Mesenchymal stem cell (in vitro differentiated cells and primary cell): ENCODE measurements at regions not wholly inside any gene's neighbourhood (a gene's known extent, or its start where the extent isn't known, plus 50 kb on each side); places are given as distances from the start of the nearest gene placed in this dataset.

Experiments used
- DNase-seq: peaks from one replicate; pipeline ENCODE4 v3.0.0-alpha.2; 2013
- H2AFZ ChIP-seq: one replicate; pipeline ENCODE4 v1.6.1; 2013; ENCODE audit warnings: low read depth, mild to moderate bottlenecking, control low read depth, inconsistent platforms, low read length, moderate library complexity
- H2AK5ac ChIP-seq: 2 replicates; pipeline ENCODE4 v1.6.1; 2013; ENCODE audit warnings: low read length, moderate library complexity, mild to moderate bottlenecking, inconsistent platforms; ENCODE audit not compliant: severe bottlenecking
- H2BK120ac ChIP-seq: one replicate; pipeline ENCODE4 v1.6.1; 2013; ENCODE audit warnings: low read depth, mild to moderate bottlenecking, inconsistent platforms, low read length, moderate library complexity
- H2BK12ac ChIP-seq, 2 experiments: one replicate each; pipeline ENCODE4 v1.6.1; 2013; ENCODE audit warnings: inconsistent platforms in 2 of 2, low read length in 2 of 2, mild to moderate bottlenecking in 2 of 2, moderate library complexity in 2 of 2, control low read depth in 1 of 2
- H2BK15ac ChIP-seq: one replicate; pipeline ENCODE4 v1.6.1; 2013; ENCODE audit warnings: mild to moderate bottlenecking, low read depth, inconsistent platforms; ENCODE audit not compliant: poor library complexity, severe bottlenecking
- H2BK5ac ChIP-seq: 2 replicates; pipeline ENCODE4 v1.6.1; 2013; ENCODE audit warnings: low read depth, mild to moderate bottlenecking, low read length, control low read depth, inconsistent platforms; ENCODE audit not compliant: poor library complexity, severe bottlenecking
- H3K14ac ChIP-seq, 2 experiments: one replicate each; pipeline ENCODE4 v1.6.1; 2013; ENCODE audit warnings: inconsistent platforms in 2 of 2, low read length in 2 of 2, control low read depth in 1 of 2, mild to moderate bottlenecking in 1 of 2, moderate library complexity in 1 of 2
- H3K18ac ChIP-seq, 2 experiments: one replicate each; pipeline ENCODE4 v1.6.1; 2013; ENCODE audit warnings: inconsistent platforms in 2 of 2, low read length in 2 of 2, control low read depth in 1 of 2, low read depth in 1 of 2, mild to moderate bottlenecking in 1 of 2
- H3K23ac ChIP-seq, 2 experiments: one replicate each; pipeline ENCODE4 v1.6.1; 2013; ENCODE audit warnings: inconsistent platforms in 2 of 2, low read length in 2 of 2, mild to moderate bottlenecking in 2 of 2, moderate library complexity in 2 of 2, control low read depth in 1 of 2
- H3K27ac ChIP-seq: 2 replicates; pipeline ENCODE4 v1.5.1; 2013; ENCODE audit warnings: mild to moderate bottlenecking, moderate library complexity, low read length, control low read depth, inconsistent platforms; ENCODE audit not compliant: poor library complexity, severe bottlenecking
- H3K27me3 ChIP-seq, 2 experiments: 2 replicates each; pipeline versions ENCODE4 v1.6.1 to v1.7.0; 2013; ENCODE audit warnings: low read length in 2 of 2, mild to moderate bottlenecking in 2 of 2, moderate library complexity in 2 of 2, control low read depth in 1 of 2, inconsistent platforms in 1 of 2; ENCODE audit not compliant: control insufficient read depth in 1 of 2, insufficient read depth in 1 of 2
- H3K36me3 ChIP-seq, 2 experiments: 2 replicates each; pipeline versions ENCODE4 v1.6.1 to v1.7.0; 2013; ENCODE audit warnings: low read length in 2 of 2, control low read depth in 1 of 2, inconsistent platforms in 1 of 2, low read depth in 1 of 2, mild to moderate bottlenecking in 1 of 2; ENCODE audit not compliant: insufficient read depth in 2 of 2, control insufficient read depth in 1 of 2
- H3K4ac ChIP-seq, 2 experiments: one replicate each; pipeline ENCODE4 v1.6.1; 2013; ENCODE audit warnings: inconsistent platforms in 2 of 2, low read length in 2 of 2, mild to moderate bottlenecking in 2 of 2, moderate library complexity in 2 of 2, control low read depth in 1 of 2, low read depth in 1 of 2
- H3K4me1 ChIP-seq: 2 replicates; pipeline ENCODE4 v1.6.1; 2013; ENCODE audit warnings: low read depth, low read length, control low read depth; ENCODE audit not compliant: control insufficient read depth, insufficient read depth
- H3K4me2 ChIP-seq: 2 replicates; pipeline ENCODE4 v1.6.1; 2013; ENCODE audit warnings: low read length, mild to moderate bottlenecking, inconsistent platforms; ENCODE audit not compliant: poor library complexity, severe bottlenecking
- H3K4me3 ChIP-seq, 2 experiments: 2 replicates each; pipeline versions ENCODE4 v1.5.1 to v1.7.0; 2013; ENCODE audit warnings: low read length in 2 of 2, mild to moderate bottlenecking in 2 of 2, control low read depth in 1 of 2, low read depth in 1 of 2; ENCODE audit not compliant: insufficient read depth in 1 of 2
- H3K79me1 ChIP-seq: replicated peaks from 2 replicates; pipeline ENCODE4 v1.6.1; 2013; ENCODE audit warnings: mild to moderate bottlenecking, control low read depth, low read length, inconsistent platforms; ENCODE audit not compliant: poor library complexity, severe bottlenecking
- H3K9ac ChIP-seq: 2 replicates; pipeline ENCODE4 v1.7.0; 2013; ENCODE audit warnings: mild to moderate bottlenecking, low read length, moderate library complexity
- H3K9me3 ChIP-seq: 2 replicates; pipeline ENCODE4 v1.7.0; 2013; ENCODE audit warnings: mild to moderate bottlenecking, low read length; ENCODE audit not compliant: control insufficient read depth
- H4K8ac ChIP-seq: one replicate; pipeline ENCODE4 v1.6.1; 2013; ENCODE audit warnings: inconsistent platforms, mild to moderate bottlenecking, low read length, moderate library complexity
- H4K91ac ChIP-seq: one replicate; pipeline ENCODE4 v1.6.1; 2013; ENCODE audit warnings: mild to moderate bottlenecking, low read length, inconsistent platforms
- WGBS: methylation state at CpG from one replicate; pipeline ENCODE4 v1.1.7; 2013; ENCODE audit warnings: mixed read lengths; 5-methylcytosine and 5-hydroxymethylcytosine counted together

DNA sequence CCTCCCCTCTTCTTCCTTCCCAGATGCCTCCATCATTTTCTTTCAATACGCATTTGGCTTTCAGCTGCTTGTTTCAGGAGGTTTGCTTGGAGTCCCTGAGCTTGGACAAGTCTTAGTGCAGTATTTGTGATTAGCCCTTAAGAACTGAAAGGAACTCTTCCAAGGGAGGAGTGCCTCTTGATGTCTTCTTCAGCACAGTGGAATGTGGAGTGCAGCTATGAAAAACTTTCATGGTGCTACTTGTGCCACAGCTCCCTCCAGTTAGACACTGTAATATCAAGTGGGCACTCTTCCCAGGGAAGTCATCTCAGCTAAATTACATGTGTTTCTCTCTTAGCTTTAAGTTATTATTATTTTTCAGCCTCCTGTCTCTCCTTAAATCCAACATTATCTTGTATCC, 173.1 kb downstream of the NECTIN3 start:
- Histone ChIP-seq H3K36me3 (peaks cover 0 to 4% of the 10 kb centered on the region in 2 experiments), H4K91ac (no peak overlapping the region), H2BK5ac (no peak overlapping the region), H3K27ac (no peak overlapping the region), H4K8ac (no peak overlapping the region), H3K23ac (no peak overlapping the region), H3K4ac (no peak overlapping the region), H3K14ac (no peak overlapping the region), H3K9me3 (peaks cover 7% of the 10 kb centered on the region), H3K27me3 (no peaks in the 10 kb centered on the region), H3K4me1 (peaks cover 3% of the 10 kb centered on the region), H2AK5ac (no peak overlapping the region), H3K4me3 (no peak overlapping the region), H2BK15ac (no peak overlapping the region), H3K9ac (no peak overlapping the region), H2BK12ac (no peak overlapping the region), H2BK120ac (no peak overlapping the region), H3K79me1 (no peaks in the 10 kb centered on the region), H3K18ac (no peak overlapping the region), H3K4me2 (no peak overlapping the region), H2AFZ (no peak overlapping the region)
- no peak for DNase-seq
- 67% methylated on average over 1 of the region's 1 CpG for WGBS

DNA sequence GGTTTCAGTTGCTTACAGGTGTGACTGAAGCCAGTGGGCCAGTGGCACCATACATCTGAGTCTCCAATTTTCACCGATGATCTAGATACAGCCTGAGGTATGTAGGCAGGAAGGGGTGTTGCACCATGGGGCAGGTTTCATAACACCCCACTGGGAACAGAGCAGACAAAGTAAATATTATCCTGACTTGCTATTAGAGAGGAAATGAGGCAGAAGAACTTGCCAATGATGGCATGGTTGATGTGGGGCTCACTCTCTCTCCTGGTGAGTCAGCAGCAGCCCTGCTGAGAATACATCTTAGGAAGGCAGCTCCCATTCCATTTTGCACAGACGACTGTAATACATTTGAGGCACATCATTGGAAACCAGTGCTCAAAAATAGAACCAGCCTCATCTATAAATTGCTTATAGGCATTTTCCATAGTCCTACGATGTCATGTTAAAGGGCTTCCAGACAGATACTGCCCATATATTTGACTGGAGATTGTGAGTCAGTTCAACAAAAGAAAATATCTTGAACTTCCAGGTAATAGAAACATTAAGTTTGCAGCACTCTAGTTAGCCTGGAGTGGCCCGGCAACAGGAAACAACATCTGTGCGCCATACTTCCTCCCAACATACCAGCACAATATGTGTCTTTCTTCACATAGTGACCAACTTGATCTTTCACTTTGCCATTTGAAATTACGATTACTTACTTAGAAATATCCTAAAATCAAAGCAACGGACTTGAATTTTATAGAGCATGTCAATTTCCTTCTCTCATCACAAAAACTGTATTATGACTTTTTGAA, 175.5 kb downstream of the NECTIN3 start:
- H4K91ac ChIP-seq = no peak overlapping the region
- no peak overlapping the region for H3K4me3 ChIP-seq
- no peak overlapping the region for H2BK5ac ChIP-seq
- H3K9ac ChIP-seq = no peak overlapping the region
- H3K4me2 ChIP-seq = no peak overlapping the region
- H3K23ac ChIP-seq = no peak overlapping the region
- H4K8ac ChIP-seq = no peak overlapping the region
- H3K4ac ChIP-seq = no peak overlapping the region
- no peak overlapping the region for H2AFZ ChIP-seq
- H2AK5ac ChIP-seq = no peak overlapping the region
- DNase-seq = peak; percentile 70
- H3K18ac ChIP-seq = no peak overlapping the region
- peaks cover 3% of the 10 kb centered on the region for H3K4me1 ChIP-seq
- 80% methylated on average over 7 of the region's 7 CpGs for WGBS
- peaks cover 7% of the 10 kb centered on the region for H3K9me3 ChIP-seq
- H3K14ac ChIP-seq = no peak overlapping the region
- H2BK15ac ChIP-seq = no peak overlapping the region
- no peaks in the 10 kb centered on the region for H3K27me3 ChIP-seq
- no peak overlapping the region for H2BK120ac ChIP-seq
- no peaks in the 10 kb centered on the region for H3K79me1 ChIP-seq
- H3K36me3 ChIP-seq = peaks cover 0 to 4% of the 10 kb centered on the region in 2 experiments
- peak overlapping the region; percentile 75 for H3K27ac ChIP-seq
- no peak overlapping the region for H2BK12ac ChIP-seq

DNA sequence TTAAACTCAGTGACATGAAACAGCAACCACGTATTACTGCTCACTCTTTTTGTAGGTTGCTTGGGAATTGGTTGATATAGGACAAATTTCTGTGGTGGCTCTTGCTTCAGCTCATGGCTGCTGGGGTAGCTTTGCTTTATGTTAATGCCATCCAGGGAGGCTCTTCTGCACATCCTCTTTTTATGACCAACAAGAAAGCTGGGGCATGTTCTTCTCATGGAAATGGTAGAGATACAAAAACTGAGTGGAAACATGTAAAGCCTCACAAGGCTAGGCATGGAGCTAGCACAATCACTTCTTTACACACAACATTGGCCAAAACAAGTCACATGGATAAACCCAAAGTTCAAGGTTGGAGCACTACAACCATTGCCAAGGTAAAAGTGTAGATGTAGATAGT, 176.8 kb downstream of the NECTIN3 start:
- Histone ChIP-seq H4K91ac (no peak overlapping the region), H3K4ac (no peak overlapping the region), H3K36me3 (peaks cover 0 to under 1% of the 10 kb centered on the region in 2 experiments), H2BK5ac (no peak overlapping the region), H2BK12ac (no peak overlapping the region), H2BK15ac (no peak overlapping the region), H3K9ac (no peak overlapping the region), H3K4me2 (no peak overlapping the region), H3K27ac (no peak overlapping the region), H3K23ac (no peak overlapping the region), H3K4me1 (peaks cover 3% of the 10 kb centered on the region), H4K8ac (no peak overlapping the region), H3K79me1 (no peaks in the 10 kb centered on the region), H3K14ac (no peak overlapping the region), H2AFZ (no peak overlapping the region), H3K4me3 (no peak overlapping the region), H3K27me3 (no peaks in the 10 kb centered on the region), H3K9me3 (no peaks in the 10 kb centered on the region), H2BK120ac (no peak overlapping the region), H2AK5ac (peak overlapping the region; percentile 36), H3K18ac (no peak overlapping the region)
- no peak for DNase-seq
- WGBS = 80% methylated on average over 1 of the region's 1 CpG

DNA sequence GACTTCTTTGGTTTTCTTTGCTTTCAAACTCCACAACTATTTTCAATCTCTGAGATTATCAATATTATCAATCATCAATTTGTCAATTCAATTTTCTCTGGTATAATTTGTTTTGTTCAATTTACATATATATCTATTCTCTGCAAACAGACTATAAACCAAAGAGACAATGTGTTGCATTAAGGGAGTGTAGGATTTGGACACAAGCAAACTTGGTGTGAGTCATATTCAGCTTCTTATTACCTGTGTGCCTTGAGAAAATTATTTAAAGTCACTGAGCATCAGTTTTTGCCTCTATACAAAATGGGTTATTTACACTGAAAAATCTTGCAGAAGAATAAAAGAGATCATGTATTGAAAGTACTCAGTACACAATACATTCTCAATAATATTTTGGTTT, 177.8 kb downstream of the NECTIN3 start:
- Histone ChIP-seq H3K27me3 (no peaks in the 10 kb centered on the region), H3K4me2 (no peak overlapping the region), H2BK5ac (no peak overlapping the region), H4K91ac (no peak overlapping the region), H4K8ac (no peak overlapping the region), H3K23ac (no peak overlapping the region), H3K36me3 (no peaks in the 10 kb centered on the region), H3K14ac (no peak overlapping the region), H3K18ac (no peak overlapping the region), H2BK120ac (no peak overlapping the region), H3K4me1 (peaks cover 3% of the 10 kb centered on the region), H2AFZ (no peak overlapping the region), H3K4ac (no peak overlapping the region), H2AK5ac (no peak overlapping the region), H3K9me3 (no peaks in the 10 kb centered on the region), H2BK12ac (no peak overlapping the region), H3K9ac (no peak overlapping the region), H3K79me1 (no peaks in the 10 kb centered on the region), H3K27ac (no peak overlapping the region), H2BK15ac (no peak overlapping the region), H3K4me3 (no peak overlapping the region)
- no peak for DNase-seq
